ENCODE measurements at regions not wholly inside any gene's neighbourhood (a gene's known extent, or its start where the extent isn't known, plus 50 kb on each side); places are given as distances from the start of the nearest gene placed in this dataset.

GRCh38 chr1:221903594-221903993, 161.7 kb upstream of the DUSP10 start:
- TF ChIP-seq CTCF (IDR thresholded peaks at IDR 0.05), result no peak
- TF ChIP-seq POLR2A (IDR thresholded peaks at IDR 0.05), result no peak
